ENCODE measurements at regions not wholly inside any gene's neighbourhood (a gene's known extent, or its start where the extent isn't known, plus 50 kb on each side); places are given as distances from the start of the nearest gene placed in this dataset.

DNA sequence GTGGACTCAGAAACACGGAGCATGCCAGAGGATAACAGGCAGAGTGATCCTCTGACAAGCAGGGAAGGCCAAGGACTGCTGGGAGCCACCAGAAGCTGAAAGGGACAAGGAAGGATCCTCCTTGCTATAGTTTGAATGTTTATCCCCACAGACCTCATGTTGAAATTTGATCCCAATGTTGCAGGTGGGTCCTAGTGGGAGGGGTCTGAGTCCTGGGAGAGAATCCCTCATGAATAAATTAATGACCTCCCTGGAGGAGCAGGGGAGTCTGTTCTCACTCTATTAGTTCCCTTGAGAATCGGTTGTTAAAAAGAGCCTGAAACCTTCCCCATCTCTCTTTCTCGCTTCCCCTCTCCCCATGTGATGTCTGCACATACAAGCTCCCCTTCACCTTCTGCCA, 124.4 kb downstream of the FBXO15 start:
- H3K4me3 ChIP-seq (ENCODE audit: low read depth, low read length) = no peak overlapping the region
- H3K27me3 ChIP-seq (ENCODE audit: control insufficient read depth, insufficient read depth, low read length) = no peaks in the 10 kb centered on the region
- no peak overlapping the region for H3K27ac ChIP-seq (ENCODE audit: low read depth, low read length)
- no peak for DNase-seq (ENCODE audit: low read depth in 4 of 6, low spot score in 6 of 6)
- H3K9me3 ChIP-seq (ENCODE audit: control insufficient read depth, insufficient read depth, low read length) = no peaks in the 10 kb centered on the region
- WGBS (ENCODE audit: insufficient coverage) = 48% methylated on average over 3 of the region's 3 CpGs
- H3K4me1 ChIP-seq (ENCODE audit: control insufficient read depth, insufficient read depth, low read length) = no peaks in the 10 kb centered on the region
- H3K36me3 ChIP-seq (ENCODE audit: control insufficient read depth, insufficient read depth, low read length) = no peaks in the 10 kb centered on the region

DNA sequence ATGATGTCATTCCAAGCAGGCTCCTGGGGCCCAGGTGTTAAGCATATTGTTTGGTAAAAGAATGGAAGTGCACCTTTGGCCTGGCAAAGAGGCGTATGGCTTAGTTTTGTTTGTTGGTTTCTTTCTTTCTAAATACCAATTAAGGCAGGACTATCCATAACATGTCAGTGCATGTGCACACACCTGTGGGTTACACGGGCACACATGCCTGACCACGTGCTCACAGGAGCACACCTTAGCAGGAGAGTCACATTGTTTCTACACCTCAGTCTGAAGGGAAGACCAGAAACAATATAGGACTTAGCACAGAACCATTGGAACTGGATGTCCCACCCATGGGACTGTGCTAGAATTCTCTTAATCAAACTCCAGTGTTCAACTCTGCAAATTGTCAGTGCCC, 127.8 kb downstream of the FBXO15 start:
- no peak overlapping the region for H3K27ac ChIP-seq (ENCODE audit: low read depth, low read length)
- no peak overlapping the region for H3K4me3 ChIP-seq (ENCODE audit: low read depth, low read length)
- H3K36me3 ChIP-seq (ENCODE audit: control insufficient read depth, insufficient read depth, low read length) = no peaks in the 10 kb centered on the region
- 89% methylated on average over 2 of the region's 3 CpGs for WGBS (ENCODE audit: insufficient coverage)
- no peaks in the 10 kb centered on the region for H3K9me3 ChIP-seq (ENCODE audit: control insufficient read depth, insufficient read depth, low read length)
- H3K27me3 ChIP-seq (ENCODE audit: control insufficient read depth, insufficient read depth, low read length) = no peaks in the 10 kb centered on the region
- H3K4me1 ChIP-seq (ENCODE audit: control insufficient read depth, insufficient read depth, low read length) = no peaks in the 10 kb centered on the region
- DNase-seq (ENCODE audit: low read depth in 4 of 6, low spot score in 6 of 6) = no peak

DNA sequence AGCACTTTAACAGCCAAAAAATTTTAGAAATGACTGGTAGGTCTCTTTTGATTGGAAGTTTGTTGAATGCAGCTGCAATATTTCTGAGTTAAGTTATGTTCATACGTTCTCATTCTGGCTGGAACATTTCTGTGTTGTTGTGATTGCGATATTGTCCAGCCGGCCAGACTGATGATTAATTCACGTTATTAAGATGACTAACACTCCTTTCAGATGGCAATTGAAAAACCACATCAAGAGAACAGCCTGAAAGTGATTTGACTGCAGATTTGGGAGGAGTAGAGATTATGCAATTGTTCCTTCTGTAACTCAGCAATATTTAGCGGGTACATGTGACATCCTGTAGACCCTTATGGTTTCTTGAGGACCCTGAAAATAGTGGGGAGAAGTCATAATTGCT, 133.7 kb downstream of the FBXO15 start:
- Histone ChIP-seq H3K4me3 (ENCODE audit: low read depth, low read length) (no peak overlapping the region), H3K27ac (ENCODE audit: low read depth, low read length) (no peak overlapping the region), H3K27me3 (ENCODE audit: control insufficient read depth, insufficient read depth, low read length) (no peaks in the 10 kb centered on the region), H3K9me3 (ENCODE audit: control insufficient read depth, insufficient read depth, low read length) (no peaks in the 10 kb centered on the region), H3K36me3 (ENCODE audit: control insufficient read depth, insufficient read depth, low read length) (no peaks in the 10 kb centered on the region), H3K4me1 (ENCODE audit: control insufficient read depth, insufficient read depth, low read length) (no peaks in the 10 kb centered on the region)
- DNase-seq (ENCODE audit: low read depth in 4 of 6, low spot score in 6 of 6) = peak in 1 of 6 donors; percentile 38
- WGBS (ENCODE audit: insufficient coverage) = 79% methylated on average over 2 of the region's 5 CpGs

DNA sequence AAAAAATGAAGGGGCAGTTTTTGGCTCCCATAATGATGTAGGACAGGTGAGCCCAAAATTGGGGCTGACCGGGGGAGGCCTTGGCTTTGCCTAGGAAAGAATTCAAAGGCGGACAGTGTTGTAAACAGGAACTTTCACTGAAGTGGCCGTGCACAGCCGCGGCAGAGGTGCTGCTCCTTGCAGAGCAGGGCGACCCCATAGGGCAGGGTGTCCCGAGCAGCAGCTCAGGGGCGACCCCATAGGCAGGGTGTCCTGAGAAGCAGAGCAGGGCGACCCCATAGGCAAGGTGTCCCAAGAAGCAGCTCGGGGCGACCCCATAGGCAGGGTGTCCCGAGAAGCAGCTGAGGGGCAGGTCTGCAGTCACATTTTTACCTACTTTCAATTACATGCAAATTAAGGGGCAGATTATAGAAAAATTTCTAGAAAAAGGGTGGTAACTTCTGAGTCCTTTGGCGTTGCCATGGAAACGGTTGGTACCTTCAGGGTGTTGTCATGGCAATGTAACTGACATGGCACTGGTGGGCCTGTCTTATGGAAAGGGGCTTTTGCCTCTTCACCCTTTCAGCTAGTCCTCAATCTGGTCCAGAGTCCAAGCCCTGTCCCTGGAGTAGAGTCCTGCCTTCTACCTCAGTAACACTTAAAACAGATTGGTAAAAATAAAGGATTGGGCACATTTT, 134.5 kb downstream of the FBXO15 start:
- Histone ChIP-seq H3K27ac (ENCODE audit: low read depth, low read length) (no peak overlapping the region), H3K36me3 (ENCODE audit: control insufficient read depth, insufficient read depth, low read length) (no peaks in the 10 kb centered on the region), H3K4me1 (ENCODE audit: control insufficient read depth, insufficient read depth, low read length) (no peaks in the 10 kb centered on the region), H3K27me3 (ENCODE audit: control insufficient read depth, insufficient read depth, low read length) (no peaks in the 10 kb centered on the region), H3K9me3 (ENCODE audit: control insufficient read depth, insufficient read depth, low read length) (no peaks in the 10 kb centered on the region), H3K4me3 (ENCODE audit: low read depth, low read length) (no peak overlapping the region)
- peak in 3 of 6 donors; percentile 5 to 81 (median 40) for DNase-seq (ENCODE audit: low read depth in 4 of 6, low spot score in 6 of 6)
- WGBS (ENCODE audit: insufficient coverage) = 89% methylated on average over 9 of the region's 14 CpGs

DNA sequence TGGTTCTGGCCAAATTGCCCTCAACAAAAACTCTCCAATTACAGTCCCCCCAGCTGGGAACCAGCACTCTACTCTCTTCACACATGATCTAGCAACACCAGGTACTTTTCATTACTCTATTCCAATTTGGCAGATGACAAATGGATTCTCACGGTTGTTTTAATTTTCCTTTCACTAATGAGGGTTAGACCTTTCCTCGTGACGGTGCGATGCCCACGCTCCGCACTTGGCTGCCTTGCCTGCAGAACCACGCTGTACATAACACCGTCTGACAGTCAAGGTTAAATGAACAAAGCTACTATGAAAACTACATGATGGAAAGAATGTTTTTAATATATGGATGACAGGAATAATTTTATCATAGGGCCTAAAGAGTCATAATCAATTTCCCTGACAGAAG, 141.5 kb downstream of the FBXO15 start:
- peak in 1 of 6 donors; percentile 60 for DNase-seq (ENCODE audit: low read depth in 4 of 6, low spot score in 6 of 6)
- no peaks in the 10 kb centered on the region for H3K36me3 ChIP-seq (ENCODE audit: control insufficient read depth, insufficient read depth, low read length)
- no peak overlapping the region for H3K27ac ChIP-seq (ENCODE audit: low read depth, low read length)
- 91% methylated on average over 7 of the region's 8 CpGs for WGBS (ENCODE audit: insufficient coverage)
- H3K4me1 ChIP-seq (ENCODE audit: control insufficient read depth, insufficient read depth, low read length) = no peaks in the 10 kb centered on the region
- no peak overlapping the region for H3K4me3 ChIP-seq (ENCODE audit: low read depth, low read length)
- no peaks in the 10 kb centered on the region for H3K27me3 ChIP-seq (ENCODE audit: control insufficient read depth, insufficient read depth, low read length)
- H3K9me3 ChIP-seq (ENCODE audit: control insufficient read depth, insufficient read depth, low read length) = no peaks in the 10 kb centered on the region

DNA sequence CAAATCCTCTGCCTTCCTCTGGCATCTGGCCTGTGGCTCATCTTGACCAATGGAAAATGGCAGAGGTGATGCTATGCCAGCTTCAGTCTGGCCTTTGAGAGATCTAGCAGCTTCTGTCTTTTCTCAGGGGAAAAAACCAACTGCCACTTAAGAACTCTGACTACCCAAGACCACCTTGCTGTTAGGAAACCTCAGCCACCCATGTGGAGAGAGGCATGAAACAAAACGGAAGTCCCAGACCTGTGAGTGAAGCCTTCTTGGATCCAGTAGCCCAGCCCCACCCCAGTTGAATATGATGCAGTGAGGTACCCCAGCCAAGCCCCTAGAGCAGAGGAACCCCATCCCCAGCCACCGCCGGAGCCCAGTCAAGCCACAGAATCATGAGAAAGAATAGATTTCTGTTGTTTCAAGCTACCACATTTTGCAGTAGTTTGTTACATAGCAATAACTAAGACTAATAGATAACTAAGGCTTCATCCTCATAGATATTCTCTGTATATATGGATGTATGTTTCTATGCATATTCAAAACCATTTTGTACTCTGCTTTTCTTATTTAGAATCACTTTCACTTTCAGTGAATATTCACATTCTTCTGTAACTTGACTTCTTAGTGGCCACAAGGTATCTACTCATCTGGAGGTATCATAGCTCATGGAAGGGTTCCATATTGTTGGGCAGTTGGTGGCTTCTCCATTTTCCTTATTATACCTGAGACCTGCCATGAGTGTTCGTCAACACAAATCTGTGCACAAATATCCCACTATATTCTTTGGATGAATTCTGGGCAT, 142.1 kb downstream of the FBXO15 start:
- Histone ChIP-seq H3K9me3 (ENCODE audit: control insufficient read depth, insufficient read depth, low read length) (no peaks in the 10 kb centered on the region), H3K27ac (ENCODE audit: low read depth, low read length) (no peak overlapping the region), H3K4me3 (ENCODE audit: low read depth, low read length) (no peak overlapping the region), H3K36me3 (ENCODE audit: control insufficient read depth, insufficient read depth, low read length) (no peaks in the 10 kb centered on the region), H3K4me1 (ENCODE audit: control insufficient read depth, insufficient read depth, low read length) (no peaks in the 10 kb centered on the region), H3K27me3 (ENCODE audit: control insufficient read depth, insufficient read depth, low read length) (no peaks in the 10 kb centered on the region)
- WGBS (ENCODE audit: insufficient coverage) = 80% methylated on average over 1 of the region's 4 CpGs
- DNase-seq (ENCODE audit: low read depth in 4 of 6, low spot score in 6 of 6) = no peak

DNA sequence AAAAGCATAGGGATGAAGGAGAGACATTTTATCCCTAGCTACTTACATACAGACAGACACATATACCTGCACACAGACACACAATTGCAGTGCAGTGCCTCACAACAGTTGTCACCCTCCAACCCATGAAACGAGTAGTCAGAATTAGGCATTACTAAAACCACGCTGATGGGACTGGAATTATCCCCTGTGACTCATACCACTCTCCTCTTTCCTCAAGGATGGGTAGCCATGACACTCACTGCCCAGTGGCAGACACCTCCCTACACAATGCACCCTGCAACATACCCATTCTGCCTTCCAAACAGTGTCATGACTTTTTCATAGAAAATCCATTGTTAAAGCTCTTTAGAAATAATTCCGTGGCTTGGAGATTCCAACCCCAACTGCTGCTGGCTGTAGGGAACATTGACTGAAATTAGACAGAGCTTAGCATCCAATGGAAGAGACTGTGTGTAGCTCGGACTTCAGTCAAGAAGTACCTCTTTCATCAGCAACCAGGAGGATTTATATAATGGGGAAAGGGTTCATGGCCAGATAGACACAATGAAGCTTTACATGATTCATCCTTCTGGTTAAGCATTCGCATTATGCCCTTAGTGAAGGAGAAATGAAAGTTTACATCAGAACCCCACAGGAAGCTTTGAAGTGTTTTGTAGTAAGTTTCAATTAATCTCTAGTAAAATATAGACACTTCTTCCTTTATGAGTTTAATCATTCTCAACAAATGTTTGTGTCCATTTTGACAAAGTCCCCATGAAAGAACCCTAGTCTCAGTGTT, 155.2 kb downstream of the FBXO15 start:
- no peak overlapping the region for H3K27ac ChIP-seq (ENCODE audit: low read depth, low read length)
- H3K27me3 ChIP-seq (ENCODE audit: control insufficient read depth, insufficient read depth, low read length) = no peaks in the 10 kb centered on the region
- no peaks in the 10 kb centered on the region for H3K4me1 ChIP-seq (ENCODE audit: control insufficient read depth, insufficient read depth, low read length)
- WGBS (ENCODE audit: insufficient coverage) = 96% methylated on average over 2 of the region's 5 CpGs
- H3K4me3 ChIP-seq (ENCODE audit: low read depth, low read length) = no peak overlapping the region
- no peaks in the 10 kb centered on the region for H3K9me3 ChIP-seq (ENCODE audit: control insufficient read depth, insufficient read depth, low read length)
- H3K36me3 ChIP-seq (ENCODE audit: control insufficient read depth, insufficient read depth, low read length) = no peaks in the 10 kb centered on the region
- no peak for DNase-seq (ENCODE audit: low read depth in 4 of 6, low spot score in 6 of 6)

DNA sequence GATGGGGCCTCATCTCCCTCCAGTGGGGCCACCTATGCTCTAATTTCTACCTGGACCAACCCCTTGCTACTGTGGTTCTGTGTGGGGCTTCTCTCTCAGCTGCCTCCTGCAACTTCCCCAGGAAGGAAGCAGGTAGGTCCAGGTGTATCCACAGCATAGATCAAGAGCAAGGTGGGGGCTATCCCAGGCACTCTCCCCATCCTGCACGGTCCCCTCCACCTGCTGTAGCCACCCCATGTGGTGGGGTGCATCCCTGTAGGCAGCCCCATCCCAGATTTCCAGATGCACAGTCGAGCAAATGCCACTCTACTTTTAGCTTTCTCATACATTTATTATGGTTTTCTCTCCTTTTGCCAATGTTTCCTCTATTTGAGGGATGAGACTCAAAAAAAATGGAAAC, 156.1 kb downstream of the FBXO15 start:
- Histone ChIP-seq H3K27ac (ENCODE audit: low read depth, low read length) (no peak overlapping the region), H3K4me3 (ENCODE audit: low read depth, low read length) (no peak overlapping the region), H3K9me3 (ENCODE audit: control insufficient read depth, insufficient read depth, low read length) (no peaks in the 10 kb centered on the region), H3K4me1 (ENCODE audit: control insufficient read depth, insufficient read depth, low read length) (no peaks in the 10 kb centered on the region), H3K36me3 (ENCODE audit: control insufficient read depth, insufficient read depth, low read length) (no peaks in the 10 kb centered on the region), H3K27me3 (ENCODE audit: control insufficient read depth, insufficient read depth, low read length) (no peaks in the 10 kb centered on the region)
- DNase-seq (ENCODE audit: low read depth in 4 of 6, low spot score in 6 of 6) = no peak
- 100% methylated on average over 1 of the region's 2 CpGs for WGBS (ENCODE audit: insufficient coverage)

DNA sequence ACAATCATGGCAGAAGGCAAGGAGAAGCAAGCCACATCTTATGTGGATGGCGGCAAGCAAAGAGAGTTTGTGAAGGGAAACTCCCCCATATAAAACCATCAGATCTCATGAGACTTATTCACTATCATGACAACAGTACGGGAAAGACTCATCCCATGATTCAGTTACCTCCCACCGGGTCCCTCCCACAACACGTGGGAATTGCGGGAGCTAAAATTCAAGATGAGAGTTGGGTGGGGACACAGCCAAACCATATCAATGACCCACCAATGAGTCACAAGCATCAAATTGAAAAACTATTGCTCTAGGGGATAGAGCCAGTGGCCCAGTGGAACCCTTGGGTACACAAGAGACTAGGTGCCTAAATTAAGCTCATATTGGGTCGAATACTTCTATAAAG, 157.4 kb downstream of the FBXO15 start:
- Histone ChIP-seq H3K9me3 (ENCODE audit: control insufficient read depth, insufficient read depth, low read length) (no peaks in the 10 kb centered on the region), H3K36me3 (ENCODE audit: control insufficient read depth, insufficient read depth, low read length) (no peaks in the 10 kb centered on the region), H3K4me1 (ENCODE audit: control insufficient read depth, insufficient read depth, low read length) (no peaks in the 10 kb centered on the region), H3K27me3 (ENCODE audit: control insufficient read depth, insufficient read depth, low read length) (no peaks in the 10 kb centered on the region), H3K27ac (ENCODE audit: low read depth, low read length) (no peak overlapping the region), H3K4me3 (ENCODE audit: low read depth, low read length) (no peak overlapping the region)
- DNase-seq (ENCODE audit: low read depth in 4 of 6, low spot score in 6 of 6) = no peak
- WGBS (ENCODE audit: insufficient coverage) = no CpG with 5 or more reads among the region's 6 CpGs
